Amniotic epithelial cell (primary cell): ENCODE measurements at regions not wholly inside any gene's neighbourhood (a gene's known extent, or its start where the extent isn't known, plus 50 kb on each side); places are given as distances from the start of the nearest gene placed in this dataset.

ENCODE experiments used
- DNase-seq: peaks from one replicate; pipeline ENCODE4 v3.0.0-alpha.2; 2010; ENCODE audit warnings: low read depth

GRCh38 chr13:83327091-83327490 is 555.2 kb downstream of the SLITRK1 start:
- DNase-seq = no peak

- DNase-seq = no peak
Observed at GRCh38 chr13:83325125-83325853, 557.0 kb downstream of the SLITRK1 start.

- peak; percentile 8 for DNase-seq
Observed at GRCh38 chr13:83311886-83312577, 570.2 kb downstream of the SLITRK1 start.

- DNase-seq = no peak
Observed at GRCh38 chr13:83298617-83299016, 583.7 kb downstream of the SLITRK1 start.

- DNase-seq = peak; percentile 14
Observed at GRCh38 chr13:83297586-83298290, 584.5 kb downstream of the SLITRK1 start.

GRCh38 chr13:83295686-83296085 is 586.6 kb downstream of the SLITRK1 start:
- no peak for DNase-seq

GRCh38 chr13:83286737-83287136 is 595.5 kb downstream of the SLITRK1 start:
- DNase-seq = no peak

GRCh38 chr13:83281654-83282053 is 600.6 kb downstream of the SLITRK1 start:
- no peak for DNase-seq

- DNase-seq = no peak
Observed at GRCh38 chr13:83274679-83275078, 607.6 kb downstream of the SLITRK1 start.

GRCh38 chr13:83272652-83273240 is 609.5 kb downstream of the SLITRK1 start:
- no peak for DNase-seq

- DNase-seq = no peak
Observed at GRCh38 chr13:83272076-83272475, 610.2 kb downstream of the SLITRK1 start.

- DNase-seq = no peak
Observed at GRCh38 chr13:83265279-83265678, 617.0 kb downstream of the SLITRK1 start.

- DNase-seq = no peak
Observed at GRCh38 chr13:83248751-83249150, 633.5 kb downstream of the SLITRK1 start.

- DNase-seq = no peak
Observed at GRCh38 chr13:83232626-83233025, 649.6 kb downstream of the SLITRK1 start.

- DNase-seq = peak; percentile 11
Observed at GRCh38 chr13:83229574-83230305, 652.5 kb downstream of the SLITRK1 start.

GRCh38 chr13:83223546-83223945 is 658.7 kb downstream of the SLITRK1 start:
- DNase-seq = no peak

- DNase-seq = peak; percentile 36
Observed at GRCh38 chr13:83221813-83222241, 660.4 kb downstream of the SLITRK1 start.

- no peak for DNase-seq
Observed at GRCh38 chr13:83221256-83221655, 661.0 kb downstream of the SLITRK1 start.

- DNase-seq = peak; percentile 20
Observed at GRCh38 chr13:83220241-83220640, 662.0 kb downstream of the SLITRK1 start.

- no peak for DNase-seq
Observed at GRCh38 chr13:83219832-83220231, 662.4 kb downstream of the SLITRK1 start.

- DNase-seq = no peak
Observed at GRCh38 chr13:83216479-83217245, 665.6 kb downstream of the SLITRK1 start.
